K562 (cell line): ENCODE measurements at regions not wholly inside any gene's neighbourhood (a gene's known extent, or its start where the extent isn't known, plus 50 kb on each side); places are given as distances from the start of the nearest gene placed in this dataset.

ENCODE experiments used
- ATAC-seq: fragments of 200-7000 bp; cut with Tn5 transposase; 3 replicates; pipeline ENCODE4 v1.9.1; 2020; ENCODE audit warnings: moderate library complexity
- BruUV-seq: library from RNA; stranded (reverse); fragments of 400-500 nt; replicated peaks from 2 replicates; lab custom pipeline; 2021; lab: Mats Ljungman, UMichigan
- CTCF ChIA-PET: fragments of 300-600 bp; formaldehyde crosslinking; extraction: SDS; loops from one replicate; lab custom pipeline; 2021; ENCODE audit warnings: low intra/inter-chr PET ratio; lab: Yijun Ruan, JAX
- POLR2A ChIA-PET: fragments of 300-600, 350-650 bp; sonication (Branson Sonifier 250); formaldehyde crosslinking; extraction: SDS; loops from one replicate; lab custom pipeline; 2021; ENCODE audit warnings: antibody characterized with exemption, inconsistent platforms; lab: Yijun Ruan, JAX
- DNase-seq, 4 experiments: peaks; one replicate each; pipeline versions ENCODE4 v3.0.0 to v3.0.0-alpha.2; 2011 to 2018; ENCODE audit warnings: low spot score in 3 of 4, mixed read lengths in 3 of 4; ENCODE audit errors: extremely low read depth in 1 of 4
- FAIRE-seq: peaks from 2 replicates; lab custom pipeline; 2011; peaks lifted over from hg19 to GRCh38; lab: Jason Lieb, UNC
- H2AFZ ChIP-seq: 2 replicates; pipeline ENCODE4 v1.6.0; 2011; ENCODE audit warnings: low read depth, low read length, control low read depth, inconsistent platforms
- H3K27ac ChIP-seq: fragments of 200-600 bp; 3 replicates; pipeline ENCODE4 v1.8.0; 2011; ENCODE audit warnings: low read depth, mild to moderate bottlenecking, control low read depth, inconsistent platforms, low read length, moderate library complexity, mixed read lengths; ENCODE audit errors: extremely low read depth
- H3K27me3 ChIP-seq, 2 experiments: fragments of 300-600 bp in 1 of 2; 2 replicates in 1 of 2; 3 replicates in 1 of 2; pipeline versions ENCODE4 v1.6.0 to v1.8.0; 2011; ENCODE audit warnings: inconsistent platforms in 2 of 2, low read length in 2 of 2, mild to moderate bottlenecking in 1 of 2, mixed read lengths in 1 of 2, moderate library complexity in 1 of 2; ENCODE audit not compliant: control insufficient read depth in 2 of 2, insufficient read depth in 2 of 2
- H3K36me3 ChIP-seq: fragments of 300-600 bp; 3 replicates; pipeline ENCODE4 v1.8.0; 2011; ENCODE audit warnings: mild to moderate bottlenecking, low read length, inconsistent platforms; ENCODE audit not compliant: control insufficient read depth, insufficient read depth
- H3K4me1 ChIP-seq, 2 experiments: fragments of 200-600 bp in 1 of 2; replicated peaks in 1 of 2; 2 replicates in 1 of 2; 3 replicates in 1 of 2; pipeline versions ENCODE4 v1.5.1 to v1.8.0; 2011; ENCODE audit warnings: inconsistent platforms in 2 of 2, low read length in 2 of 2, mild to moderate bottlenecking in 1 of 2, mixed read lengths in 1 of 2, moderate library complexity in 1 of 2; ENCODE audit not compliant: control insufficient read depth in 2 of 2, insufficient read depth in 2 of 2
- H3K4me2 ChIP-seq: 2 replicates; pipeline ENCODE4 v1.6.1; 2011; ENCODE audit warnings: low read length, control low read depth, inconsistent platforms, mixed read lengths; ENCODE audit not compliant: insufficient read depth
- H3K4me3 ChIP-seq: fragments of 200-600 bp; sonication (generic), shearing (Covaris generic); 2 replicates; pipeline ENCODE4 v1.5.1; 2016; ENCODE audit warnings: control low read depth, inconsistent platforms
- H3K79me2 ChIP-seq: fragments of 200-600 bp; 3 replicates; pipeline ENCODE4 v1.8.0; 2011; ENCODE audit warnings: low read length, inconsistent platforms; ENCODE audit not compliant: control insufficient read depth, insufficient read depth
- H3K9ac ChIP-seq, 2 experiments: 2 replicates each; pipeline versions ENCODE4 v1.6.0 to v1.6.1; 2011; ENCODE audit warnings: low read depth in 2 of 2, low read length in 2 of 2, control low read depth in 1 of 2, inconsistent platforms in 1 of 2, mild to moderate bottlenecking in 1 of 2, mixed read lengths in 1 of 2; ENCODE audit not compliant: insufficient read depth in 1 of 2
- H3K9me1 ChIP-seq: one replicate; pipeline ENCODE4 v1.6.0; 2011; ENCODE audit warnings: inconsistent platforms, mild to moderate bottlenecking, low read length, moderate library complexity; ENCODE audit not compliant: control insufficient read depth, insufficient read depth
- H3K9me3 ChIP-seq: replicated peaks from 2 replicates; pipeline ENCODE4 v1.5.1; 2011; ENCODE audit warnings: low read depth, low read length, inconsistent platforms; ENCODE audit not compliant: control insufficient read depth, insufficient read depth
- H4K20me1 ChIP-seq: replicated peaks from 2 replicates; pipeline ENCODE4 v1.6.1; 2011; ENCODE audit warnings: low read length, inconsistent platforms, mixed read lengths; ENCODE audit not compliant: control insufficient read depth, insufficient read depth
- ARID1B ChIP-seq: fragments of 450-650 bp; IDR thresholded peaks from 2 replicates; pipeline ENCODE4 v1.6.1; 2016; ENCODE audit warnings: antibody characterized with exemption, mild to moderate bottlenecking, inconsistent platforms
- ATF7 ChIP-seq: fragments of 450-650 bp; IDR thresholded peaks from 2 replicates; pipeline ENCODE4 v1.7.1; 2014; ENCODE audit warnings: mild to moderate bottlenecking, moderate library complexity
- CCNT2 ChIP-seq: IDR thresholded peaks from 2 replicates; pipeline ENCODE4 v1.6.1; 2011; ENCODE audit warnings: borderline replicate concordance, low read depth, mild to moderate bottlenecking, moderate library complexity, mixed read lengths, low read length; ENCODE audit not compliant: insufficient read length; ENCODE audit errors: extremely low read depth
- CREM ChIP-seq: IDR thresholded peaks from 2 replicates; pipeline ENCODE4 v1.6.1; 2014; ENCODE audit warnings: antibody characterized with exemption, low read depth
- DEAF1 ChIP-seq: fragments of 450-650 bp; formaldehyde crosslinking; IDR thresholded peaks from 2 replicates; pipeline ENCODE4 v1.4.0; 2020; ENCODE audit warnings: mild to moderate bottlenecking, moderate library complexity
- ERF ChIP-seq: fragments of 450-650 bp; formaldehyde crosslinking; IDR thresholded peaks from 2 replicates; pipeline ENCODE4 v1.4.0; 2020; ENCODE audit warnings: mild to moderate bottlenecking, mixed read lengths
- FOSL1 ChIP-seq: fragments of 200-800 bp; sonication (Bioruptor generic); conservative IDR thresholded peaks from 2 replicates; pipeline ENCODE4 v1.6.1; 2016; ENCODE audit warnings: missing genetic modification characterization, missing compliant biosample characterization
- HDAC1 ChIP-seq, 2 experiments: fragments of 450-650 bp; IDR thresholded peaks; 2 replicates each; pipeline ENCODE4 v1.6.1; 2016 to 2017; ENCODE audit warnings: inconsistent platforms in 1 of 2, mild to moderate bottlenecking in 1 of 2, moderate library complexity in 1 of 2
- ID3 ChIP-seq, 2 experiments: fragments of 250-450 bp in 1 of 2; fragments of 450-650 bp in 1 of 2; sonication (Bioruptor Pico) in 1 of 2; IDR thresholded peaks; 2 replicates each; pipeline versions ENCODE4 v1.6.1 to v1.8.0; 2016 to 2021; ENCODE audit warnings: mild to moderate bottlenecking in 2 of 2, moderate library complexity in 2 of 2, missing compliant biosample characterization in 1 of 2, missing genetic modification characterization in 1 of 2
- JUND ChIP-seq, 2 experiments: IDR thresholded peaks; 2 replicates in 1 of 2; 3 replicates in 1 of 2; pipeline ENCODE4 v1.6.1; 2011; ENCODE audit warnings: borderline replicate concordance in 2 of 2, low read depth in 2 of 2, low read length in 2 of 2, improper control_type of control experiment in 1 of 2, missing biosample characterization in 1 of 2, missing genetic modification characterization in 1 of 2, missing genetic modification reagents in 1 of 2
- KDM1A ChIP-seq, 2 experiments: fragments of 450-650 bp; IDR thresholded peaks; 2 replicates each; pipeline ENCODE4 v1.6.1; 2016; ENCODE audit warnings: mild to moderate bottlenecking in 2 of 2
- LEF1 ChIP-seq: fragments of 450-650 bp; IDR thresholded peaks from 2 replicates; pipeline ENCODE4 v1.6.1; 2016; ENCODE audit warnings: mild to moderate bottlenecking
- MYNN ChIP-seq, 2 experiments: sonication (generic); formaldehyde crosslinking in 1 of 2; IDR thresholded peaks; 2 replicates each; pipeline versions ENCODE4 v1.5.0 to v1.6.1; 2016 to 2020; ENCODE audit warnings: antibody characterized with exemption in 1 of 2, missing genetic modification reagents in 1 of 2
- NCOA1 ChIP-seq: fragments of 450-650 bp; IDR thresholded peaks from 2 replicates; pipeline ENCODE4 v1.6.1; 2016; ENCODE audit warnings: low read depth
- PHB2 ChIP-seq: fragments of 450-650 bp; IDR thresholded peaks from 2 replicates; pipeline ENCODE4 v1.6.1; 2017; ENCODE audit warnings: low read depth
- PKNOX1 ChIP-seq: fragments of 450-650 bp; IDR thresholded peaks from 2 replicates; pipeline ENCODE4 v1.6.1; 2016
- POLR2AphosphoS5 ChIP-seq: IDR thresholded peaks from 2 replicates; pipeline ENCODE4 v1.6.1; 2011; ENCODE audit warnings: mild to moderate bottlenecking, low read depth, low read length, moderate library complexity; ENCODE audit not compliant: control insufficient read depth, insufficient read depth
- RUNX1 ChIP-seq: sonication (generic); IDR thresholded peaks from 2 replicates; pipeline ENCODE4 v1.6.1; 2016; ENCODE audit warnings: antibody characterized with exemption, low read depth
- TAF15 ChIP-seq: fragments of 200-400 bp; formaldehyde crosslinking; IDR thresholded peaks from 2 replicates; pipeline ENCODE4 v1.6.1; 2017; ENCODE audit warnings: mild to moderate bottlenecking, low read depth, low read length, moderate library complexity
- WGBS: fragments of 100-300 bp; shearing (Covaris generic); methylation state at CpG from one replicate; pipeline ENCODE4 v1.1.6; 2016; ENCODE audit warnings: low coverage, mixed read lengths; ENCODE audit not compliant: insufficient coverage; ENCODE audit errors: missing lambda C conversion rate; 5-methylcytosine and 5-hydroxymethylcytosine counted together
- in situ Hi-C: fragments of 300-500 bp; cut with MboI; formaldehyde crosslinking; loops from 4 replicates; pipeline ENCODE4 v1.15.0; 2018; ENCODE audit warnings: inconsistent platforms, mixed read lengths
- intact Hi-C: fragments of 100-400 bp; cut with micrococcal nuclease; formaldehyde crosslinking; loops from 2 replicates; pipeline ENCODE4 v1.14.2; 2022

GRCh38 chr4:98801259-98801725, 127.6 kb downstream of the EIF4E start:
- Histone ChIP-seq H3K4me2 (peak overlapping the region; percentile 55), H3K4me1 (peaks cover 20 to 35% of the 10 kb centered on the region in 2 experiments), H3K9me1 (no peaks in the 10 kb centered on the region), H3K9me3 (no peaks in the 10 kb centered on the region), H2AFZ (no peak overlapping the region), H3K4me3 (no peak overlapping the region), H3K27me3 (no peaks in the 10 kb centered on the region), H3K36me3 (no peaks in the 10 kb centered on the region), H3K27ac (no peak overlapping the region; the same call in 2 of the 3 replicates), H4K20me1 (peaks cover 13% of the 10 kb centered on the region), H3K79me2 (no peaks in the 10 kb centered on the region), H3K9ac (peak overlapping the region in 1 of 2 experiments; percentile 61; a peak in 1 of 4 replicates)
- intact Hi-C loops = loop anchor here (1.0 kb wide), 1 partner anchor 21 kb away; no protein-coding TSS in a partner anchor
- no TSS peak for BruUV-seq
- in situ Hi-C loops = no loop called here
- POLR2A ChIA-PET = interaction anchor here (0.6 kb wide), 1 partner anchor 30 kb away, joined by 3 read pairs; no protein-coding TSS in a partner anchor
- ATAC-seq = peak; percentile 92
- DNase-seq = peak in 3 of 4 experiments; percentile 22 to 90 (median 75)
- CTCF ChIA-PET = no interaction called here
- WGBS = 1% methylated on average over 6 of the region's 6 CpGs
- FAIRE-seq = peak; percentile 99
- TF ChIP-seq PKNOX1 = peak; percentile 42; the same call in 1 of the 2 replicates
- TF ChIP-seq HDAC1 (IDR thresholded peaks at IDR 0.05) = peak; percentile 90 to 98; a peak in 3 of 4 replicates
- TF ChIP-seq KDM1A (IDR thresholded peaks at IDR 0.05) = peak; percentile 99
- peak; percentile 51; the same call in 1 of the 2 replicates for TF ChIP-seq LEF1
- peak; percentile 38; the same call in 1 of the 2 replicates for TF ChIP-seq RUNX1
- TF ChIP-seq ID3 (CRISPR knock-in tag; IDR thresholded peaks at IDR 0.05) = no peak
- peak; percentile 51; the same call in 1 of the 2 replicates for TF ChIP-seq ID3 (tag; IDR thresholded peaks at IDR 0.05)
- TF ChIP-seq POLR2AphosphoS5 = peak; percentile 91
- peak; percentile 44 for TF ChIP-seq CCNT2
- TF ChIP-seq ARID1B = peak; percentile 95
- peak; percentile 43; the same call in 1 of the 2 replicates for TF ChIP-seq CREM
- no peak for TF ChIP-seq ERF (CRISPR knock-in tag)
- TF ChIP-seq JUND (IDR thresholded peaks at IDR 0.05; ENCODE audit: borderline replicate concordance, low read depth, low read length) = peak; percentile 42; the same call in 1 of the 2 replicates
- TF ChIP-seq JUND (tag; IDR thresholded peaks at IDR 0.05; ENCODE audit: borderline replicate concordance, low read depth, low read length) = peak; percentile 25; the same call in 2 of the 3 replicates
- TF ChIP-seq TAF15 = no peak
- peak; percentile 79; the same call in 1 of the 2 replicates for TF ChIP-seq NCOA1
- TF ChIP-seq FOSL1 (tag) = peak; percentile 46; the same call in 1 of the 2 replicates
- TF ChIP-seq PHB2 = peak; percentile 80; the same call in 1 of the 2 replicates
- TF ChIP-seq DEAF1 = no peak
- 0 out of 2 replicates have a peak, but pooled peaks have one; percentile 45 for TF ChIP-seq ATF7
- peak; percentile 76; the same call in 1 of the 2 replicates for TF ChIP-seq MYNN (IDR thresholded peaks at IDR 0.05)
- no peak for TF ChIP-seq MYNN (CRISPR knock-in tag; IDR thresholded peaks at IDR 0.05)
